Upper lobe of right lung (tissue), 1 donor: ENCODE measurements at regions not wholly inside any gene's neighbourhood (a gene's known extent, or its start where the extent isn't known, plus 50 kb on each side); places are given as distances from the start of the nearest gene placed in this dataset.

Experiments used
- ATAC-seq: fragments of 200-7000 bp; cut with Tn5 transposase; one replicate; pipeline ENCODE4 v1.9.1; 2020; ENCODE audit warnings: mild to moderate bottlenecking, moderate library complexity
- DNase-seq: peaks from one replicate; pipeline ENCODE4 v3.0.0-alpha.2; 2020
- H3K27ac ChIP-seq: fragments of 200-600 bp; one replicate; pipeline ENCODE4 v1.8.0; 2022
- H3K27me3 ChIP-seq: fragments of 200-600 bp; one replicate; pipeline ENCODE4 v1.8.0; 2022; ENCODE audit warnings: mild to moderate bottlenecking
- H3K36me3 ChIP-seq: fragments of 200-600 bp; one replicate; pipeline ENCODE4 v1.8.0; 2022
- H3K4me1 ChIP-seq: fragments of 200-600 bp; one replicate; pipeline ENCODE4 v1.8.0; 2022
- H3K4me3 ChIP-seq: fragments of 200-600 bp; one replicate; pipeline ENCODE4 v1.8.0; 2022; ENCODE audit warnings: mild to moderate bottlenecking
- H3K9me3 ChIP-seq: fragments of 200-600 bp; one replicate; pipeline ENCODE4 v1.8.0; 2022
- intact Hi-C: fragments of 100-400 bp; cut with DNase I; formaldehyde crosslinking; loops from one replicate; pipeline ENCODE4 v1.11.0; 2022
- TF ChIP-seq, protein P1 (sequence below): fragments of 200-600 bp; IDR thresholded peaks from one replicate; pipeline ENCODE4 v1.8.0; 2022; ENCODE audit warnings: antibody characterized with exemption
- donor health status: DM: no; HTN: yes; CAD: no; lungs with severe emphysema.

DNA sequence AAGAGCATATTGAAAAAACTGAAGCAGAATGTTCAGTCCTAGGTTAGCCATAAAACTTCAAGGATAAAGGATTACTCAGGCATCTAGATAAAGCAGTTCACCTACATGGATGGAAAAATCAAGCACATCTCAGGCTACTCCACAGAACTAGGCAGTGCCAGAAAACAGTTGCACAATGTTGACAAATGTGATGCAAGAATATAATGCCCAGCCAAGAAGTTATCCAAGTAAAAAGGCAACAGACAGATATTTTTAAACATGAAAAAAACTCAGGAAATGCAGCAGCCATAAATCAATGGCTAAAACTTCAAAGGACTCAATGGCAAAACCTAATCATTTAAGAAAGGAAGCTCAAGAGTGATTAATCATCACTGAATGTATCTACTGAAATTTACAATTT, 456.0 kb upstream of the FAM241A start:
- Histone ChIP-seq H3K36me3 (no peaks in the 10 kb centered on the region), H3K9me3 (no peaks in the 10 kb centered on the region), H3K4me3 (no peak overlapping the region), H3K27ac (no peak overlapping the region), H3K27me3 (no peaks in the 10 kb centered on the region), H3K4me1 (no peaks in the 10 kb centered on the region)
- DNase-seq (no peak), ATAC-seq (peak; percentile 80)
- intact Hi-C loops, result no loop called here
- TF ChIP-seq, protein P1, sequence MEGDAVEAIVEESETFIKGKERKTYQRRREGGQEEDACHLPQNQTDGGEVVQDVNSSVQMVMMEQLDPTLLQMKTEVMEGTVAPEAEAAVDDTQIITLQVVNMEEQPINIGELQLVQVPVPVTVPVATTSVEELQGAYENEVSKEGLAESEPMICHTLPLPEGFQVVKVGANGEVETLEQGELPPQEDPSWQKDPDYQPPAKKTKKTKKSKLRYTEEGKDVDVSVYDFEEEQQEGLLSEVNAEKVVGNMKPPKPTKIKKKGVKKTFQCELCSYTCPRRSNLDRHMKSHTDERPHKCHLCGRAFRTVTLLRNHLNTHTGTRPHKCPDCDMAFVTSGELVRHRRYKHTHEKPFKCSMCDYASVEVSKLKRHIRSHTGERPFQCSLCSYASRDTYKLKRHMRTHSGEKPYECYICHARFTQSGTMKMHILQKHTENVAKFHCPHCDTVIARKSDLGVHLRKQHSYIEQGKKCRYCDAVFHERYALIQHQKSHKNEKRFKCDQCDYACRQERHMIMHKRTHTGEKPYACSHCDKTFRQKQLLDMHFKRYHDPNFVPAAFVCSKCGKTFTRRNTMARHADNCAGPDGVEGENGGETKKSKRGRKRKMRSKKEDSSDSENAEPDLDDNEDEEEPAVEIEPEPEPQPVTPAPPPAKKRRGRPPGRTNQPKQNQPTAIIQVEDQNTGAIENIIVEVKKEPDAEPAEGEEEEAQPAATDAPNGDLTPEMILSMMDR, result no peak

DNA sequence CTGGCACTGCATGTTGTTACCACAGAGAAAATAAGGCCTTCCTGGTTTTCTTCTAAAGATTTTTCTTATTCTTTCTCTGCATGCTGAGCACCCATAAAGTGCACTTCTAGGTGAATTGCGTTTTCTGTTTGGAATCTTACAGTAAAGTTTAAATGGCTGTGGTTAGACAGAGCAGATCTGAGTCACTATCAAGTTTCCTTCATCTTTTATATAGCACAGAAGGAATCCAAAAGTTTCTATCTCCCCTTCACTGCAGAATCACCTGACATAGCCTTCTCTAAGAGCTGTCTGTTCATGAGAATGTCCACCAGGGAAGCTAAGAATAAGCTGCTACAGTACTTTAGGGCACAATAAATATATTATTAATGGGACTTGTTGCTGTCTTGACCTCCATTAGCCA, 455.5 kb upstream of the FAM241A start:
- intact Hi-C loops, result no loop called here
- Histone ChIP-seq H3K9me3 (no peaks in the 10 kb centered on the region), H3K27me3 (no peaks in the 10 kb centered on the region), H3K27ac (no peak overlapping the region), H3K36me3 (no peaks in the 10 kb centered on the region), H3K4me3 (no peak overlapping the region), H3K4me1 (no peaks in the 10 kb centered on the region)
- TF ChIP-seq, protein P1, result no peak
- ATAC-seq, result no peak
- no peak for DNase-seq

DNA sequence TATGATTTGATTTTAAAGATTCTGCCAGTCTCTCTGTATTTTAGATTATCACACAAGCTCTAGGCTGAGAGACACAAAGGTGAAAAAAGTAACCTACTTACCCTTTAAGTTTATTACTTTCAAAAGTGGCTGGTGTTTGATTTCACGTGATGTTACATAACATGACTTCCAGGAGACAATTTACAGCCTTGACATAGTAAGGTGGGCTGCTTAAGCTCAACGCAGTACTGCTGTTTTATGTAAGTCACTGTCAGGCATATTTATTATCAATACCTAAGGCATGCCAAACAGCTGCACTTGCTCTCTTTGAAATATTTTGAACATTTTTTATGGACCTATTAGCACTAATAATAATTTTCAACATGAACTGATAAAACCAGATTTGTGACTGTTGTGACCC, 451.5 kb upstream of the FAM241A start:
- TF ChIP-seq, protein P1, result no peak
- H3K4me3 ChIP-seq, result no peak overlapping the region
- DNase-seq, result no peak
- intact Hi-C loops, result no loop called here
- H3K27me3 ChIP-seq, result no peaks in the 10 kb centered on the region
- no peak overlapping the region for H3K27ac ChIP-seq
- H3K36me3 ChIP-seq, result no peaks in the 10 kb centered on the region
- H3K4me1 ChIP-seq, result no peaks in the 10 kb centered on the region
- H3K9me3 ChIP-seq, result no peaks in the 10 kb centered on the region
- ATAC-seq, result no peak

DNA sequence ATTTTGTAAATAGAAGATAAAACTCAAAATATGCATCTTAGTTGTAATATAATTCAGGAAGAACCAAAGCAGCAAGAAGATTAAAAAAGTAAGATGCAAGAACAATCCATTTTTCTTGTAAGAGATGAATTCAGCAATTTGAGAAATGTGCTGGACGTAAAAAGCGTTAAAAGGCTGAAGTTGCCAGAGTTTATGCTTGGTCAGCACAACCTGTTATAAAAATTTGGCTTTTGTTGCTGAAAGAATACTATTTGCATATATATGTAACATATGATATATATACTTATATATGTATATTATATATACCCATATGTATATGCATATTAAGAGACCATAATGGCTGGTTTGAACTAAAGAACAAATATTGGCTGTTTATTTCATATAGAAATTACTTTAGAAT, 449.6 kb upstream of the FAM241A start:
- Histone ChIP-seq H3K27me3 (no peaks in the 10 kb centered on the region), H3K4me1 (no peaks in the 10 kb centered on the region), H3K4me3 (no peak overlapping the region), H3K9me3 (no peaks in the 10 kb centered on the region), H3K27ac (no peak overlapping the region), H3K36me3 (no peaks in the 10 kb centered on the region)
- ATAC-seq, result no peak
- no peak for DNase-seq
- TF ChIP-seq, protein P1, result no peak
- intact Hi-C loops, result no loop called here

DNA sequence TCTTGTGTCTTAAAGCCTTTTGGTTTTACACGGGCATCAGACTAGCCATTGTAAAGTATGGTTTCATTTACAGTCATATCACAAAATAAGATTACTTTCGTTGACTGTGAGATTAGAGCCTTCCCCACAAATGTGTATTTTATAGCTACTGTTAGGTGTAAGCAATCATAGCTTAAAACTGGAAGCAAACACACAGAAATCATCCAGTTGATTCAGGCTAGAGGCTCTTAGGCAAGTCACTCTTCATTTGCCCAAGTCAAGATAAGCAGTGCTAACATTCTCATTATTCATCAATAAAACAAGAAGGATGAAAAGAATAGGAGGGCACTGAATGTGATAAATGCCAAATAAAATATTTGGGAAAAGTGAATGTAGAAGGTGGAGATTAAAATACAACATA, 448.7 kb upstream of the FAM241A start:
- no peaks in the 10 kb centered on the region for H3K9me3 ChIP-seq
- H3K27ac ChIP-seq, result no peak overlapping the region
- ATAC-seq, result no peak
- no peaks in the 10 kb centered on the region for H3K4me1 ChIP-seq
- no peaks in the 10 kb centered on the region for H3K36me3 ChIP-seq
- intact Hi-C loops, result no loop called here
- no peak overlapping the region for H3K4me3 ChIP-seq
- TF ChIP-seq, protein P1, result no peak
- H3K27me3 ChIP-seq, result no peaks in the 10 kb centered on the region
- no peak for DNase-seq

DNA sequence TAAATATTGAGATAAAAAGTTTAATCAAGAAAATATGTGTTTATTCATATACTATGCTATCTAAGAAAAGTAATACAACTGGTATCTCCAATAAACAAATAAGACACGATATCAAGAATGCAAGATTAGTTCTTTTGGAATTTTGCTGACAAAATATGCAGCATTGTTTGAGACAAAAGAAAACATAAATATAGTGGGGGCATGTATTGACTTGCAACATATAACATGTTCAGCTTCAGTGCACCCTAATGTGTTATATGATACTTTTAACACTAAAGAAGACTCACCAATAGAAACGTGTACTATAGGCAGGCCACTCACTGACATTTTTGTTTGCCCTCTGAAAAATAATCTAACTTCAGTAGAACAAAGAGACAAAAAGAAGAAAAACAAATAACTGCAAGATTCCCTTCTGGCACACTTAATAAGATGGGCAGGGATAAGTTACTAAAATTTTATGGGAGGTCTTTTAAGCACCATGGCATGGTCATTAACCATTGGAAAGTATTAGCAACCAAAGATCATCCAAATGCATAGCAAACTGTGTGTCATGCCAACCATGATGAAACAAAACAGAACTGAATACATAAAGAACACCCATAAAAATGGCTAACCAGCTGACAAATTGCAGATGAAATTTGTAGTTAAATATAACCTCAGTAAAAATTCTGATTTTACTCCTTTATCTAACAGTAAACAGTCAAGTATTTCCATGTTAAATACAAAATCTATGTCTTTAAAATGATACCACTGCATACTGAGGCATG, 447.9 kb upstream of the FAM241A start:
- H3K4me1 ChIP-seq, result no peaks in the 10 kb centered on the region
- no peaks in the 10 kb centered on the region for H3K36me3 ChIP-seq
- no peaks in the 10 kb centered on the region for H3K9me3 ChIP-seq
- no peak for DNase-seq
- H3K4me3 ChIP-seq, result no peak overlapping the region
- TF ChIP-seq, protein P1, result no peak
- H3K27me3 ChIP-seq, result no peaks in the 10 kb centered on the region
- H3K27ac ChIP-seq, result no peak overlapping the region
- no peak for ATAC-seq
- intact Hi-C loops, result no loop called here
